ENCODE measurements at regions not wholly inside any gene's neighbourhood (a gene's known extent, or its start where the extent isn't known, plus 50 kb on each side); places are given as distances from the start of the nearest gene placed in this dataset.

DNA sequence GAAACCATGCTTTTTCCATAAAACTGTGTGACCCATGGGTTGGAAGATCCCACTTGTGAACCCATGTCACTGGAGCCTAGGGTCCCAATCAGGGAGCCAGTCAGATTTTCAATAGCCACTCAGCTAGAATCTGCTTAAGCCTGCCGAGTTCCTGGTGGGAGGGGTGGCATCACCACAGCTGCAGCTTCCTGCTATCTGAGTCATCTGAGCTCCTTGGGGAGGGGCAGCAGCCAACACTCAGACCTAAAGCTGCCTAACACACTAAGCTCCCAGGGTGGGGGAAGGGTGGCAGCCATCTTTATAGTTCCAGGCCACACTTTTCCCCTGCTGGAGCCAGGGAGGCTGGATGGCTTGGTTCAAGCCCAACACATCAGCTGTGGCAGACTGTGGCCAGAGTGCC lies 350.1 kb downstream of the C4orf33 start:
- Mint-ChIP-seq H3K9me3 (peaks cover 0 to 7% (median 0%) of the 10 kb centered on the region in 5 donors), H3K4me1 (no peaks in the 10 kb centered on the region), H3K4me3 (no peak overlapping the region), H3K27me3 (no peaks in the 10 kb centered on the region), H3K27ac (no peak overlapping the region), H3K36me3 (no peaks in the 10 kb centered on the region)
- DNase-seq: no peak
- Histone ChIP-seq H3K27ac (ENCODE audit: low read depth, low read length) (no peak overlapping the region), H3K9me3 (ENCODE audit: low read length) (no peaks in the 10 kb centered on the region), H3K27me3 (ENCODE audit: insufficient read depth, low read length, poor library complexity, severe bottlenecking) (no peaks in the 10 kb centered on the region), H3K4me3 (ENCODE audit: low read length) (no peak overlapping the region), H3K36me3 (ENCODE audit: insufficient read depth, low read length) (no peaks in the 10 kb centered on the region), H3K4me1 (ENCODE audit: insufficient read depth, low read length) (no peaks in the 10 kb centered on the region)
- ChIA-PET POLR2A (no interaction called here), CTCF (no interaction called here)

DNA sequence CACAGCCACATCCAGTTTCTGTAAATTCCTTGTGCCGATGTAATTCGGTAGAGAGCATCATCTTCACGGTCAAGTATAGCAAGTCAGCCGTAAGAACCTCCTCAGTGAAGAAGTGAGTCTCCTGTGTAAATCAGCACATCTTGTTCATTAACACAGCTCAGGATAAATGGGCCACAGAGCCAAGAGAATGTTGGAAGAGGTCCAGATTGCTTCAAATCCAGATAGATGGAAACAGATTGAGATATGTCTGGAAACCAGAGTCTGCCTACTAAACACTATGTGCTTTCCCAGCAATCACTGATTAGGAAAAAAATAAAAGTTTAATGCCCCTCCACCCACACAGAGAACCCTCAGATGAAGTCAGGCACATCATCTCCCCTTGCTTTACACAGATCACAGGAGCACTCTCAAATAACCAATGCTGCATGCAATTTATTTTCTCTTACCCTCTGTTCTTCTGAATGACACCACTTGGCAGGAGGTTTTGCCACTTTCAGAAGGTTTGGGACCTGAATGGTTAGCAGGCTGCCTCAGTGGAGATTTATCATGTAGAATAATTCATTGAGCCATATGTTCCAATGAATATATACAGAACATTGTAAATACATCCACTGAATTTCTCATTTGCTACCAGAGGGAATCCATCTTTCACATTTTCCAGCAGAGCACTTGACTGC lies 357.7 kb downstream of the C4orf33 start:
- Histone ChIP-seq H3K4me3 (ENCODE audit: low read length) (no peak overlapping the region), H3K27me3 (ENCODE audit: insufficient read depth, low read length, poor library complexity, severe bottlenecking) (no peaks in the 10 kb centered on the region), H3K27ac (ENCODE audit: low read depth, low read length) (no peak overlapping the region), H3K36me3 (ENCODE audit: insufficient read depth, low read length) (no peaks in the 10 kb centered on the region), H3K4me1 (ENCODE audit: insufficient read depth, low read length) (no peaks in the 10 kb centered on the region), H3K9me3 (ENCODE audit: low read length) (no peaks in the 10 kb centered on the region)
- POLR2A ChIA-PET: no interaction called here
- Mint-ChIP-seq H3K9me3 (peaks cover 0 to 4% (median under 1%) of the 10 kb centered on the region in 5 donors), H3K27ac (no peak overlapping the region), H3K36me3 (no peaks in the 10 kb centered on the region), H3K4me1 (no peaks in the 10 kb centered on the region), H3K27me3 (no peaks in the 10 kb centered on the region), H3K4me3 (no peak overlapping the region)
- DNase-seq: no peak
- CTCF ChIA-PET: no interaction called here

GRCh38 chr4:129455482-129455881 lies 359.5 kb downstream of the C4orf33 start:
- no peak overlapping the region for H3K4me3 Mint-ChIP-seq
- H3K4me1 ChIP-seq (ENCODE audit: insufficient read depth, low read length): no peaks in the 10 kb centered on the region
- no peak for DNase-seq
- H3K27ac ChIP-seq (ENCODE audit: low read depth, low read length): no peak overlapping the region
- H3K4me1 Mint-ChIP-seq: no peaks in the 10 kb centered on the region
- H3K36me3 Mint-ChIP-seq: no peaks in the 10 kb centered on the region
- no peak overlapping the region for H3K27ac Mint-ChIP-seq
- no peak overlapping the region for H3K4me3 ChIP-seq (ENCODE audit: low read length)
- no peaks in the 10 kb centered on the region for H3K27me3 ChIP-seq (ENCODE audit: insufficient read depth, low read length, poor library complexity, severe bottlenecking)
- ChIA-PET POLR2A (no interaction called here), CTCF (no interaction called here)
- H3K9me3 ChIP-seq (ENCODE audit: low read length): no peaks in the 10 kb centered on the region
- no peaks in the 10 kb centered on the region for H3K27me3 Mint-ChIP-seq
- no peaks in the 10 kb centered on the region for H3K36me3 ChIP-seq (ENCODE audit: insufficient read depth, low read length)
- peaks cover 0 to 5% (median 0%) of the 10 kb centered on the region in 5 donors for H3K9me3 Mint-ChIP-seq

DNA sequence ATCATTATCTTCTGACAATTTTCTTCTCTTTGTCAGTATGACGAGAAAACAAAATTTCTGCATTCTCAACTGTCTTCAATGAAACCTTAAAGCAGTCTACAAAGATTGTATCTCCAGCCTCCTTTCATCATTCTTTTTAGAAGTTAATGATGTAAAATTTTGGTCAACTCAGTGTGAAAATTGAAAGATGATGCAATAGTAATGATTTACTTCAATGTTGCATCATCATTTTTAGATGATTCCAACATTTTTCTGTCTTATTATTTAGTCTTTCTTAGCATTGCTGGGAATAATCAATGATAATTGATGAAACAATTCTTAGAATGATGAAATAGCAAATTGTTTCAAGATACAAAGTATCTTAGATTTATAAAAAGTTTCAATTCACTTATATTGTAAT lies 372.7 kb downstream of the C4orf33 start:
- H3K9me3 Mint-ChIP-seq: peaks cover 0 to 8% (median 0%) of the 10 kb centered on the region in 5 donors
- H3K4me1 Mint-ChIP-seq: no peaks in the 10 kb centered on the region
- no peak overlapping the region for H3K27ac Mint-ChIP-seq
- Histone ChIP-seq H3K9me3 (ENCODE audit: low read length) (no peaks in the 10 kb centered on the region), H3K27me3 (ENCODE audit: insufficient read depth, low read length, poor library complexity, severe bottlenecking) (no peaks in the 10 kb centered on the region), H3K4me3 (ENCODE audit: low read length) (no peak overlapping the region), H3K36me3 (ENCODE audit: insufficient read depth, low read length) (no peaks in the 10 kb centered on the region), H3K27ac (ENCODE audit: low read depth, low read length) (no peak overlapping the region), H3K4me1 (ENCODE audit: insufficient read depth, low read length) (no peaks in the 10 kb centered on the region)
- ChIA-PET POLR2A (no interaction called here), CTCF (no interaction called here)
- H3K4me3 Mint-ChIP-seq: no peak overlapping the region
- DNase-seq: no peak
- peaks cover 0 to 1% of the 10 kb centered on the region in 2 donors for H3K27me3 Mint-ChIP-seq
- H3K36me3 Mint-ChIP-seq: no peaks in the 10 kb centered on the region

- Histone ChIP-seq H3K9me3 (ENCODE audit: low read length) (no peaks in the 10 kb centered on the region), H3K36me3 (ENCODE audit: insufficient read depth, low read length) (no peaks in the 10 kb centered on the region), H3K27me3 (ENCODE audit: insufficient read depth, low read length, poor library complexity, severe bottlenecking) (no peaks in the 10 kb centered on the region), H3K4me1 (ENCODE audit: insufficient read depth, low read length) (no peaks in the 10 kb centered on the region), H3K27ac (ENCODE audit: low read depth, low read length) (no peak overlapping the region), H3K4me3 (ENCODE audit: low read length) (no peak overlapping the region)
- peaks cover 0 to 3% of the 10 kb centered on the region in 2 donors for H3K27me3 Mint-ChIP-seq
- no peak overlapping the region for H3K27ac Mint-ChIP-seq
- H3K4me3 Mint-ChIP-seq: no peak overlapping the region
- ChIA-PET CTCF (no interaction called here), POLR2A (no interaction called here)
- peaks cover 4 to 11% (median 5%) of the 10 kb centered on the region in 5 donors for H3K9me3 Mint-ChIP-seq
- no peaks in the 10 kb centered on the region for H3K36me3 Mint-ChIP-seq
- no peak for DNase-seq
- H3K4me1 Mint-ChIP-seq: no peaks in the 10 kb centered on the region
Observed at GRCh38 chr4:129474698-129475097, 378.7 kb downstream of the C4orf33 start.

- H3K4me1 Mint-ChIP-seq: no peaks in the 10 kb centered on the region
- no peaks in the 10 kb centered on the region for H3K9me3 ChIP-seq (ENCODE audit: low read length)
- POLR2A ChIA-PET: no interaction called here
Observed at GRCh38 chr4:129481107-129481506, 385.2 kb downstream of the C4orf33 start.

DNA sequence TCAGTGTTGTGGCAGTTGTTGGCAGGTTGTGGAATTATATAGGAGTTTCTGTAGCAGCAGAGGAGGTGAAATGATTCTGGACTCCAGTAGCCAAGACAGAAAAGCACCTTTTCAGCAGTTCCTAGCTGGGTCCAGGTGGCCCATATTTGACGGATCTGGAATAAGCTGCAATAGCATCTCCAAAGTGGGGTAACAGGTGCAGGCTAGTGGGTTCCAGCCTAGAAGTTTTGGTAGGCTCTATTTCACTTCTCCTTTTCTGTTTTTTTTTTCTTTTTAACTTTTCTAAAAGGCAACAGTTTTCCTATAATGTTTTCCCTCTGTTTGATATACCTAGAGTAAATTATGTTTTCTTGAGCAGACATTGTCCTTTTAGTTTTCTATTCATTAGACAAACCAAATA lies 392.5 kb downstream of the C4orf33 start:
- no peaks in the 10 kb centered on the region for H3K9me3 ChIP-seq (ENCODE audit: low read length)
- no peaks in the 10 kb centered on the region for H3K27me3 ChIP-seq (ENCODE audit: insufficient read depth, low read length, poor library complexity, severe bottlenecking)
- no peak overlapping the region for H3K4me3 ChIP-seq (ENCODE audit: low read length)
- no peak overlapping the region for H3K27ac ChIP-seq (ENCODE audit: low read depth, low read length)
- Mint-ChIP-seq H3K4me1 (no peaks in the 10 kb centered on the region), H3K4me3 (no peak overlapping the region), H3K9me3 (peaks cover 0 to 5% (median 0%) of the 10 kb centered on the region in 5 donors), H3K27me3 (no peaks in the 10 kb centered on the region), H3K36me3 (no peaks in the 10 kb centered on the region), H3K27ac (no peak overlapping the region)
- no peaks in the 10 kb centered on the region for H3K36me3 ChIP-seq (ENCODE audit: insufficient read depth, low read length)
- no peaks in the 10 kb centered on the region for H3K4me1 ChIP-seq (ENCODE audit: insufficient read depth, low read length)
- ChIA-PET POLR2A (no interaction called here), CTCF (no interaction called here)
- DNase-seq: no peak

More at GRCh38 chr4:129481107-129481506, 385.2 kb downstream of the C4orf33 start:
- Mint-ChIP-seq H3K9me3 (peaks cover 0 to 2% (median 0%) of the 10 kb centered on the region in 5 donors), H3K27ac (peak overlapping the region in 1 of 8 donors; percentile 19), H3K4me3 (no peak overlapping the region), H3K27me3 (no peaks in the 10 kb centered on the region), H3K36me3 (no peaks in the 10 kb centered on the region)
- CTCF ChIA-PET: no interaction called here
- H3K27me3 ChIP-seq (ENCODE audit: insufficient read depth, low read length, poor library complexity, severe bottlenecking): no peaks in the 10 kb centered on the region
- H3K36me3 ChIP-seq (ENCODE audit: insufficient read depth, low read length): no peaks in the 10 kb centered on the region
- no peak for DNase-seq
- no peak overlapping the region for H3K4me3 ChIP-seq (ENCODE audit: low read length)
- H3K27ac ChIP-seq (ENCODE audit: low read depth, low read length): no peak overlapping the region
- no peaks in the 10 kb centered on the region for H3K4me1 ChIP-seq (ENCODE audit: insufficient read depth, low read length)

DNA sequence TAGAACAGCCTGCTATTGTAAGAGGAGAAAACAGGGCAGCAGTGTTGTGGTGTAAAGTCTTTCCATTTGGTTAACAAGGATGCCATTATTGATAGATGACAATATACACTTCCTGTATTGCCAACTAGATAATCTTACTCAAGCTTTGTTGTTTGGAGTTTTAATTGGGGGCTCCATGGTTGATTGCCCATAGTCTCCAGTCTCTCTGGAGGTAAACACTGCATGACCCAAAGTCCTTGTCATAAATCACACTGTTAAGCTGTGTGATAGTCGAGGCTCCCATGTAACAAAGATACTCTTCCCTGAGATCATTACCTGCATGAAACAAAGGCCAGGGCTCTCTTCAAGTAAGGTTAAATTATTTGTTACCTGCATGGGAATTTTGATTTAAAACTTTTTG lies 394.6 kb downstream of the C4orf33 start:
- Histone ChIP-seq H3K4me1 (ENCODE audit: insufficient read depth, low read length) (no peaks in the 10 kb centered on the region), H3K36me3 (ENCODE audit: insufficient read depth, low read length) (no peaks in the 10 kb centered on the region), H3K4me3 (ENCODE audit: low read length) (no peak overlapping the region), H3K27ac (ENCODE audit: low read depth, low read length) (no peak overlapping the region), H3K9me3 (ENCODE audit: low read length) (no peaks in the 10 kb centered on the region), H3K27me3 (ENCODE audit: insufficient read depth, low read length, poor library complexity, severe bottlenecking) (no peaks in the 10 kb centered on the region)
- POLR2A ChIA-PET: no interaction called here
- Mint-ChIP-seq H3K4me3 (no peak overlapping the region), H3K27me3 (no peaks in the 10 kb centered on the region), H3K9me3 (peaks cover 0 to 7% (median 0%) of the 10 kb centered on the region in 5 donors), H3K4me1 (no peaks in the 10 kb centered on the region), H3K36me3 (no peaks in the 10 kb centered on the region), H3K27ac (no peak overlapping the region)
- no peak for DNase-seq
- CTCF ChIA-PET: no interaction called here

- Mint-ChIP-seq H3K27ac (no peak overlapping the region), H3K9me3 (peaks cover 0 to 7% (median 0%) of the 10 kb centered on the region in 5 donors), H3K27me3 (no peaks in the 10 kb centered on the region), H3K36me3 (no peaks in the 10 kb centered on the region), H3K4me3 (no peak overlapping the region), H3K4me1 (no peaks in the 10 kb centered on the region)
- no peak overlapping the region for H3K27ac ChIP-seq (ENCODE audit: low read depth, low read length)
- H3K9me3 ChIP-seq (ENCODE audit: low read length): no peaks in the 10 kb centered on the region
- ChIA-PET POLR2A (no interaction called here), CTCF (no interaction called here)
- no peaks in the 10 kb centered on the region for H3K36me3 ChIP-seq (ENCODE audit: insufficient read depth, low read length)
- no peak for DNase-seq
- no peaks in the 10 kb centered on the region for H3K4me1 ChIP-seq (ENCODE audit: insufficient read depth, low read length)
- no peak overlapping the region for H3K4me3 ChIP-seq (ENCODE audit: low read length)
- no peaks in the 10 kb centered on the region for H3K27me3 ChIP-seq (ENCODE audit: insufficient read depth, low read length, poor library complexity, severe bottlenecking)
Observed at GRCh38 chr4:129498626-129499025, 402.7 kb downstream of the C4orf33 start.

Measured in CD8-positive, alpha-beta memory T cell (primary cell).